Retinal pigment epithelial cell (primary cell): ENCODE measurements at regions not wholly inside any gene's neighbourhood (a gene's known extent, or its start where the extent isn't known, plus 50 kb on each side); places are given as distances from the start of the nearest gene placed in this dataset.

Source experiments
- DNase-seq: peaks from one replicate; pipeline ENCODE4 v3.0.0-alpha.2; 2010; ENCODE audit warnings: low read depth
- H3K4me3 ChIP-seq: 2 replicates; pipeline ENCODE4 v1.5.1; 2011; ENCODE audit warnings: mild to moderate bottlenecking, low read length, control low read depth, moderate library complexity
- TF ChIP-seq, protein P1 (sequence below): conservative IDR thresholded peaks from 2 replicates; pipeline ENCODE4 v1.5.1; 2011; ENCODE audit warnings: low read depth, low read length, control low read depth, inconsistent platforms

DNA sequence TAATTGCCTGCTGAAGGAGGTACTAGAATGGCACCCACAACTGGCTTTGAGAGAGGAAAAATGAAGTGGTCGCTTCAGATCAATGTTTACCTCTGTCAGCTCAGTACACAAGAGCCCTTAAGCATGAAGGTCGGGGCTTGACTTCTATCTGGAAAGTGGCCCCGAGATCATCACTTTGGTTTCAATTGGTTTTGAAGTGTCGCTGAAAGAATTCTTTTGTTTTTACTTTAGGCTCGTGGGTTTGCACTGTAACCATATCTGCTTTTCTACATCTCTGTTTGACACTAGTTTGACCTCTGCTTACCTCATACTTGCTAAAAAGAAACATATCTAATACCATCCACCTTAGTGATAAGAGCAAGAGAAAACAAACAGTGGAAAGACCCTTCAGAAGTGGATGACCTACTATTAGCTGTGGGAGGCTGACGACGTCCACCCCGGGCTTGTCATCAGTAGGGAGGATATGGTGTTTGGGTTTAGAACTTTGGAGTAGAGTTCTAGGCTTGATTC, 361.8 kb downstream of the GATA3 start:
- H3K4me3 ChIP-seq: no peak overlapping the region
- TF ChIP-seq, protein P1, sequence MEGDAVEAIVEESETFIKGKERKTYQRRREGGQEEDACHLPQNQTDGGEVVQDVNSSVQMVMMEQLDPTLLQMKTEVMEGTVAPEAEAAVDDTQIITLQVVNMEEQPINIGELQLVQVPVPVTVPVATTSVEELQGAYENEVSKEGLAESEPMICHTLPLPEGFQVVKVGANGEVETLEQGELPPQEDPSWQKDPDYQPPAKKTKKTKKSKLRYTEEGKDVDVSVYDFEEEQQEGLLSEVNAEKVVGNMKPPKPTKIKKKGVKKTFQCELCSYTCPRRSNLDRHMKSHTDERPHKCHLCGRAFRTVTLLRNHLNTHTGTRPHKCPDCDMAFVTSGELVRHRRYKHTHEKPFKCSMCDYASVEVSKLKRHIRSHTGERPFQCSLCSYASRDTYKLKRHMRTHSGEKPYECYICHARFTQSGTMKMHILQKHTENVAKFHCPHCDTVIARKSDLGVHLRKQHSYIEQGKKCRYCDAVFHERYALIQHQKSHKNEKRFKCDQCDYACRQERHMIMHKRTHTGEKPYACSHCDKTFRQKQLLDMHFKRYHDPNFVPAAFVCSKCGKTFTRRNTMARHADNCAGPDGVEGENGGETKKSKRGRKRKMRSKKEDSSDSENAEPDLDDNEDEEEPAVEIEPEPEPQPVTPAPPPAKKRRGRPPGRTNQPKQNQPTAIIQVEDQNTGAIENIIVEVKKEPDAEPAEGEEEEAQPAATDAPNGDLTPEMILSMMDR: no peak
- no peak for DNase-seq

- no peak overlapping the region for H3K4me3 ChIP-seq
- TF ChIP-seq, protein P1: no peak
- DNase-seq: no peak
Observed at GRCh38 chr10:8416760-8417159, 362.3 kb downstream of the GATA3 start.

GRCh38 chr10:8417631-8418030, 363.1 kb downstream of the GATA3 start:
- DNase-seq: no peak
- no peak overlapping the region for H3K4me3 ChIP-seq
- TF ChIP-seq, protein P1: no peak

- H3K4me3 ChIP-seq: no peak overlapping the region
- DNase-seq: no peak
- TF ChIP-seq, protein P1: no peak
Observed at GRCh38 chr10:8418631-8419030, 364.1 kb downstream of the GATA3 start.

DNA sequence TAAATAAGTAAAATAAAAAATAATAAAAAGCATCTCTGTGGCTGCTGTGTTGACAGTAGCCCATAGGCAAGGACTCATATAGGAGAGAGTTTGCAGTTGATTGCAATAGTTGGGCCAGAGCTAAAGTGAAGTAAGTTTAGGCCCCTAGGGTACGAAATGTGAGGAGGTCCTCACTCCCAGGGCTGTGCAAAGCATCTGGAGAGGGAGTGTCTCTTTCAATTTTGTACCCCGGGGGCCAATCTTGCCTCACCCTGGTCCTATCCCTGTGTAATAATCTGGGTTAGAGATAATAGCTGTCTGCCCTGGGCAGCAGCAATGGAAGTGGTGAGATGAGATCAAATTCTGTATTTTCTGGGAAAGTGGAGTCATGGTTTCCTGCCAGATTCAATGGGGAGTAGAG, 365.7 kb downstream of the GATA3 start:
- TF ChIP-seq, protein P1: no peak
- no peak overlapping the region for H3K4me3 ChIP-seq
- no peak for DNase-seq

GRCh38 chr10:8424555-8425211, 370.2 kb downstream of the GATA3 start:
- no peak for DNase-seq
- H3K4me3 ChIP-seq: no peak overlapping the region
- TF ChIP-seq, protein P1: no peak

- TF ChIP-seq, protein P1: no peak
Observed at GRCh38 chr10:8428654-8429053, 374.2 kb downstream of the GATA3 start.

More at GRCh38 chr10:8428654-8429053, 374.2 kb downstream of the GATA3 start:
- no peak for DNase-seq
- H3K4me3 ChIP-seq: no peak overlapping the region
